HCT116 (cell line): ENCODE measurements at regions not wholly inside any gene's neighbourhood (a gene's known extent, or its start where the extent isn't known, plus 50 kb on each side); places are given as distances from the start of the nearest gene placed in this dataset.

Source experiments
- ATAC-seq: fragments of 200-7000 bp; cut with Tn5 transposase; 2 replicates; pipeline ENCODE4 v1.9.1; 2020; ENCODE audit warnings: mild to moderate bottlenecking, moderate library complexity
- BruUV-seq: library from RNA; stranded (reverse); fragments of 400-500 nt; replicated peaks from 2 replicates; lab custom pipeline; 2021; lab: Mats Ljungman, UMichigan
- CTCF ChIA-PET: fragments of 300-600 bp; sonication (Branson Sonifier 250); formaldehyde crosslinking; loops from one replicate; lab custom pipeline; 2021; ENCODE audit warnings: antibody characterized with exemption; lab: Charles Lee
- POLR2A ChIA-PET: fragments of 300-600, 350-600 bp; sonication (Branson Sonifier 250); formaldehyde crosslinking; loops from one replicate; lab custom pipeline; 2021; ENCODE audit warnings: antibody characterized with exemption; lab: Charles Lee
- RAD21 ChIA-PET, 2 experiments: fragments of 300-600 bp; sonication (Branson Sonifier 250); formaldehyde crosslinking; loops; one replicate each; lab custom pipeline; 2023; ENCODE audit warnings: low total read pairs in 2 of 2; ENCODE audit not compliant: uncharacterized antibody in 2 of 2, unreplicated experiment in 2 of 2, low non-redundant PET in 1 of 2; lab: Charles Lee
- DNase-seq: peaks from one replicate; pipeline ENCODE4 v3.0.0-alpha.2; 2010; ENCODE audit warnings: low read depth, low spot score
- H2AFZ ChIP-seq: fragments of 200-600 bp; shearing (Covaris generic), sonication (generic); 2 replicates; pipeline ENCODE4 v1.6.1; 2017; ENCODE audit warnings: low read depth, mixed run types, mixed read lengths, antibody characterized with exemption, low read length; ENCODE audit not compliant: poor library complexity, severe bottlenecking
- H3K27ac ChIP-seq: 2 replicates; pipeline ENCODE4 v1.5.1; 2012; ENCODE audit warnings: low read depth, low read length
- H3K27me3 ChIP-seq: fragments of 200-600 bp; sonication (generic); 2 replicates; pipeline ENCODE4 v1.6.1; 2016; ENCODE audit warnings: mixed run types, low read length, mixed read lengths; ENCODE audit not compliant: insufficient read depth
- H3K36me3 ChIP-seq, 2 experiments: fragments of 200-500 bp in 1 of 2; fragments of 200-600 bp in 1 of 2; sonication (Bioruptor generic) in 1 of 2; sonication (generic) in 1 of 2; 2 replicates each; pipeline versions ENCODE4 v1.5.1 to v1.6.1; 2014 to 2016; ENCODE audit warnings: low read length in 2 of 2, inconsistent platforms in 1 of 2, mixed read lengths in 1 of 2, mixed run types in 1 of 2; ENCODE audit not compliant: insufficient read depth in 2 of 2, control insufficient read depth in 1 of 2
- H3K4me1 ChIP-seq, 2 experiments: fragments of 200-600 bp in 1 of 2; sonication (generic) in 1 of 2; 2 replicates each; pipeline versions ENCODE4 v1.5.1 to v1.6.1; 2012 to 2017; ENCODE audit warnings: low read length in 2 of 2, inconsistent platforms in 1 of 2, mild to moderate bottlenecking in 1 of 2, mixed read lengths in 1 of 2, mixed run types in 1 of 2, moderate library complexity in 1 of 2; ENCODE audit not compliant: insufficient read depth in 2 of 2, control insufficient read depth in 1 of 2
- H3K4me2 ChIP-seq: fragments of 200-600 bp; sonication (generic); 2 replicates; pipeline ENCODE4 v1.6.1; 2017; ENCODE audit warnings: mixed run types, low read length, mixed read lengths
- H3K4me3 ChIP-seq, 2 experiments: fragments of 200-600 bp in 1 of 2; sonication (generic) in 1 of 2; replicated peaks in 1 of 2; 2 replicates each; pipeline ENCODE4 v1.5.1; 2011 to 2016; ENCODE audit warnings: low read length in 2 of 2, control low read depth in 1 of 2, low read depth in 1 of 2, mild to moderate bottlenecking in 1 of 2, mixed read lengths in 1 of 2, mixed run types in 1 of 2
- H3K79me2 ChIP-seq: fragments of 200-600 bp; sonication (generic); 2 replicates; pipeline ENCODE4 v1.6.1; 2017; ENCODE audit warnings: mild to moderate bottlenecking, mixed run types, low read length, moderate library complexity, mixed read lengths; ENCODE audit not compliant: insufficient read depth
- H3K9ac ChIP-seq: fragments of 200-600 bp; sonication (generic); 2 replicates; pipeline ENCODE4 v1.6.1; 2016; ENCODE audit warnings: low read length, mixed read lengths
- H3K9me2 ChIP-seq: fragments of 200-600 bp; sonication (generic), shearing (Covaris generic); 2 replicates; pipeline ENCODE4 v1.6.1; 2017; ENCODE audit warnings: mixed run types, mild to moderate bottlenecking, moderate library complexity; ENCODE audit not compliant: insufficient read depth
- H3K9me3 ChIP-seq, 2 experiments: fragments of 200-500 bp in 1 of 2; fragments of 200-600 bp in 1 of 2; sonication (Bioruptor generic) in 1 of 2; sonication (generic) in 1 of 2; 2 replicates each; pipeline ENCODE4 v1.6.1; 2014 to 2017; ENCODE audit warnings: low read length in 2 of 2, mixed read lengths in 2 of 2, inconsistent platforms in 1 of 2, low read depth in 1 of 2, mild to moderate bottlenecking in 1 of 2, mixed run types in 1 of 2, moderate library complexity in 1 of 2; ENCODE audit not compliant: control insufficient read depth in 1 of 2, insufficient read depth in 1 of 2
- H4K20me1 ChIP-seq: fragments of 200-600 bp; sonication (generic), shearing (Covaris generic); 2 replicates; pipeline ENCODE4 v1.6.1; 2017; ENCODE audit warnings: mixed run types, mild to moderate bottlenecking, moderate library complexity; ENCODE audit not compliant: insufficient read depth
- FOSL1 ChIP-seq: IDR thresholded peaks from 2 replicates; pipeline ENCODE4 v1.6.1; 2012; ENCODE audit warnings: low read depth
- RAD21 ChIP-seq: IDR thresholded peaks from 2 replicates; pipeline ENCODE4 v1.6.1; 2012; ENCODE audit warnings: low read depth, mild to moderate bottlenecking
- SIN3A ChIP-seq: IDR thresholded peaks from 2 replicates; pipeline ENCODE4 v1.6.1; 2012; ENCODE audit warnings: low read depth
- intact Hi-C: fragments of 100-400 bp; cut with micrococcal nuclease; formaldehyde crosslinking; loops from 2 replicates; pipeline ENCODE4 v1.10.0; 2022
- TF ChIP-seq, protein P1 (sequence below), 3 experiments: fragments of 200-600 bp in 1 of 3; sonication (generic) in 1 of 3; IDR thresholded peaks in 2 of 3; conservative IDR thresholded peaks in 1 of 3; 2 replicates each; pipeline ENCODE4 v1.5.1; 2012 to 2017; ENCODE audit warnings: low read depth in 2 of 3, low read length in 2 of 3, antibody characterized with exemption in 1 of 3, borderline replicate concordance in 1 of 3, control low read depth in 1 of 3, mild to moderate bottlenecking in 1 of 3, mixed read lengths in 1 of 3, mixed run types in 1 of 3, moderate library complexity in 1 of 3; ENCODE audit not compliant: insufficient read depth in 1 of 3
- TF ChIP-seq, protein P2 (sequence below): IDR thresholded peaks from 2 replicates; pipeline ENCODE4 v1.6.1; 2012; ENCODE audit warnings: low read depth
- TF ChIP-seq, protein P3 (sequence below): IDR thresholded peaks from 2 replicates; pipeline ENCODE4 v1.6.1; 2011; ENCODE audit warnings: mild to moderate bottlenecking, low read length, moderate library complexity; ENCODE audit not compliant: insufficient replicate concordance; ENCODE audit errors: extremely low read depth

DNA sequence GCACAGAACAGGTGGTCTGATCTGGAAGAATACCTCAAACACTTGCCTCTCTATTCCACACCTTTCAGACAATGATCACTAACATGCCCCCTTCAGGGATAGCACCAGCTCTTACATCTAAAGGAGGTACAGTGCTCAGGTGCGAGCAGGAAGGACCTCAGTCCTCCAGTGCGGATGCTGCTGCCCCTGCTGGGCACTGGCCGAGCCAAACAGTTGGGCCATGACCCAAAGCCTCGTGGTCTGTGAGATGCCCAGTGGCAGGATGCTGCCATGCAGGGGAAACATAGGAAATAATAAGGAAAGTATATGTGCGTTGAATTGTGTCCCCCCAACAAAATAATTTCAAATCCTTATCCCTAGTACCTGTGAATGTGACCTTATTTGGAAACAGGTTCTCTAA is 243.7 kb downstream of the NDUFA10 start:
- TF ChIP-seq, protein P1, sequence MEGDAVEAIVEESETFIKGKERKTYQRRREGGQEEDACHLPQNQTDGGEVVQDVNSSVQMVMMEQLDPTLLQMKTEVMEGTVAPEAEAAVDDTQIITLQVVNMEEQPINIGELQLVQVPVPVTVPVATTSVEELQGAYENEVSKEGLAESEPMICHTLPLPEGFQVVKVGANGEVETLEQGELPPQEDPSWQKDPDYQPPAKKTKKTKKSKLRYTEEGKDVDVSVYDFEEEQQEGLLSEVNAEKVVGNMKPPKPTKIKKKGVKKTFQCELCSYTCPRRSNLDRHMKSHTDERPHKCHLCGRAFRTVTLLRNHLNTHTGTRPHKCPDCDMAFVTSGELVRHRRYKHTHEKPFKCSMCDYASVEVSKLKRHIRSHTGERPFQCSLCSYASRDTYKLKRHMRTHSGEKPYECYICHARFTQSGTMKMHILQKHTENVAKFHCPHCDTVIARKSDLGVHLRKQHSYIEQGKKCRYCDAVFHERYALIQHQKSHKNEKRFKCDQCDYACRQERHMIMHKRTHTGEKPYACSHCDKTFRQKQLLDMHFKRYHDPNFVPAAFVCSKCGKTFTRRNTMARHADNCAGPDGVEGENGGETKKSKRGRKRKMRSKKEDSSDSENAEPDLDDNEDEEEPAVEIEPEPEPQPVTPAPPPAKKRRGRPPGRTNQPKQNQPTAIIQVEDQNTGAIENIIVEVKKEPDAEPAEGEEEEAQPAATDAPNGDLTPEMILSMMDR (IDR thresholded peaks at IDR 0.05 in 2 of 3, conservative IDR thresholded peaks at IDR 0.05 in 1 of 3; ENCODE audit: borderline replicate concordance in 1 of 3, insufficient read depth in 1 of 3, low read depth in 2 of 3, low read length in 2 of 3): 0 out of 6 replicates have a peak, but pooled peaks of 1 of the 3 experiments have one; percentile 14
- TF ChIP-seq FOSL1: no peak

DNA sequence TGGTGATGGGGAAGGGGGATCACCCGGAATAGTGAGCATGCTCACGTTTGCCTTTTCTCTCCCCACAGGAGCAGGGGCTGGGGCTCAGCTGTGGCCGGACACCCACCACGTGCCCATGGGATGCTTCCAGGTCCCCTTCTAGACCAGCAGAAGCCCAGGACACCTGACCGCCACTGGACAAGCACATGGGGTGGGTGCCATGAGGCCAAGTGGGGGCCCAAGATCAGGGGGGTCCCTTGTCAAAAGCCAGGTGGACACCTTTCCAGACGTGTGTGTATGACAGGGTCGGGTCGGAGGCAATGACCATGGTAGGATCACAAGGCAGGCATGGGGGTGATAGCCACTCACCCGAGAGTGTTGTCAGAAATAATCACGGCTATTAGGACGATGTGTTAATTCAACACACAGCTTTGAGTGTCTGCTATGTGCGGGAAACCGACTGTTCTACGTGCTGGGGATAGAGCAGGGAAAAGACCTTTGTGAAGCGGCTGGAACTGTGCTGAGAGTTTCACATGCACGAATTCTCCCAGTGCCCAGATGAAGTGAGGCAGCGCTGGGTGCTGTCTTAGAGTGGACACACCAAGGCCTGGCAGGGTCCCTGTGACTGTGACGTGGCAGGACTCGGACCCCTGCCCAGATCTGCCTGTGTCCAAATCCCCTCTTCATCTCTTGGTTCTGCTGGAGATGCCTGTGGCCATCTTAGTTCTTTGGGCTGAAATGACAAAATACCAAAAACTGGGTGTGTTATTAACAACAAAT is 244.7 kb downstream of the NDUFA10 start:
- no peak overlapping the region for H3K9ac ChIP-seq
- no peak overlapping the region for H2AFZ ChIP-seq
- H3K79me2 ChIP-seq: no peaks in the 10 kb centered on the region
- no peak for DNase-seq
- H3K4me2 ChIP-seq: no peak overlapping the region
- no peak overlapping the region for H3K4me3 ChIP-seq
- no peaks in the 10 kb centered on the region for H3K4me1 ChIP-seq
- TF ChIP-seq, protein P2, sequence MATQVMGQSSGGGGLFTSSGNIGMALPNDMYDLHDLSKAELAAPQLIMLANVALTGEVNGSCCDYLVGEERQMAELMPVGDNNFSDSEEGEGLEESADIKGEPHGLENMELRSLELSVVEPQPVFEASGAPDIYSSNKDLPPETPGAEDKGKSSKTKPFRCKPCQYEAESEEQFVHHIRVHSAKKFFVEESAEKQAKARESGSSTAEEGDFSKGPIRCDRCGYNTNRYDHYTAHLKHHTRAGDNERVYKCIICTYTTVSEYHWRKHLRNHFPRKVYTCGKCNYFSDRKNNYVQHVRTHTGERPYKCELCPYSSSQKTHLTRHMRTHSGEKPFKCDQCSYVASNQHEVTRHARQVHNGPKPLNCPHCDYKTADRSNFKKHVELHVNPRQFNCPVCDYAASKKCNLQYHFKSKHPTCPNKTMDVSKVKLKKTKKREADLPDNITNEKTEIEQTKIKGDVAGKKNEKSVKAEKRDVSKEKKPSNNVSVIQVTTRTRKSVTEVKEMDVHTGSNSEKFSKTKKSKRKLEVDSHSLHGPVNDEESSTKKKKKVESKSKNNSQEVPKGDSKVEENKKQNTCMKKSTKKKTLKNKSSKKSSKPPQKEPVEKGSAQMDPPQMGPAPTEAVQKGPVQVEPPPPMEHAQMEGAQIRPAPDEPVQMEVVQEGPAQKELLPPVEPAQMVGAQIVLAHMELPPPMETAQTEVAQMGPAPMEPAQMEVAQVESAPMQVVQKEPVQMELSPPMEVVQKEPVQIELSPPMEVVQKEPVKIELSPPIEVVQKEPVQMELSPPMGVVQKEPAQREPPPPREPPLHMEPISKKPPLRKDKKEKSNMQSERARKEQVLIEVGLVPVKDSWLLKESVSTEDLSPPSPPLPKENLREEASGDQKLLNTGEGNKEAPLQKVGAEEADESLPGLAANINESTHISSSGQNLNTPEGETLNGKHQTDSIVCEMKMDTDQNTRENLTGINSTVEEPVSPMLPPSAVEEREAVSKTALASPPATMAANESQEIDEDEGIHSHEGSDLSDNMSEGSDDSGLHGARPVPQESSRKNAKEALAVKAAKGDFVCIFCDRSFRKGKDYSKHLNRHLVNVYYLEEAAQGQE: no peak
- TF ChIP-seq, protein P3, sequence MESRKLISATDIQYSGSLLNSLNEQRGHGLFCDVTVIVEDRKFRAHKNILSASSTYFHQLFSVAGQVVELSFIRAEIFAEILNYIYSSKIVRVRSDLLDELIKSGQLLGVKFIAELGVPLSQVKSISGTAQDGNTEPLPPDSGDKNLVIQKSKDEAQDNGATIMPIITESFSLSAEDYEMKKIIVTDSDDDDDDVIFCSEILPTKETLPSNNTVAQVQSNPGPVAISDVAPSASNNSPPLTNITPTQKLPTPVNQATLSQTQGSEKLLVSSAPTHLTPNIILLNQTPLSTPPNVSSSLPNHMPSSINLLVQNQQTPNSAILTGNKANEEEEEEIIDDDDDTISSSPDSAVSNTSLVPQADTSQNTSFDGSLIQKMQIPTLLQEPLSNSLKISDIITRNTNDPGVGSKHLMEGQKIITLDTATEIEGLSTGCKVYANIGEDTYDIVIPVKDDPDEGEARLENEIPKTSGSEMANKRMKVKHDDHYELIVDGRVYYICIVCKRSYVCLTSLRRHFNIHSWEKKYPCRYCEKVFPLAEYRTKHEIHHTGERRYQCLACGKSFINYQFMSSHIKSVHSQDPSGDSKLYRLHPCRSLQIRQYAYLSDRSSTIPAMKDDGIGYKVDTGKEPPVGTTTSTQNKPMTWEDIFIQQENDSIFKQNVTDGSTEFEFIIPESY: no peak
- TF ChIP-seq SIN3A (no peak), RAD21 (no peak)
- intact Hi-C loops: no loop called here
- ATAC-seq: no peak
- no peaks in the 10 kb centered on the region for H3K9me2 ChIP-seq
- BruUV-seq: no TSS peak
- H4K20me1 ChIP-seq: no peaks in the 10 kb centered on the region; the same call in 1 of the 2 replicates
- no peaks in the 10 kb centered on the region for H3K36me3 ChIP-seq
- ChIA-PET CTCF (no interaction called here), POLR2A (no interaction called here), RAD21 (no interaction called here)
- no peaks in the 10 kb centered on the region for H3K9me3 ChIP-seq
- H3K27ac ChIP-seq: no peak overlapping the region
- H3K27me3 ChIP-seq: peaks cover 22% of the 10 kb centered on the region; the same call in 1 of the 2 replicates

More for the DNA sequence above, 243.7 kb downstream of the NDUFA10 start:
- H3K27ac ChIP-seq: no peak overlapping the region
- no peaks in the 10 kb centered on the region for H3K9me2 ChIP-seq
- no peaks in the 10 kb centered on the region; the same call in 1 of the 2 replicates for H4K20me1 ChIP-seq
- CTCF ChIA-PET: no interaction called here
- H3K27me3 ChIP-seq: peaks cover 12% of the 10 kb centered on the region; the same call in 1 of the 2 replicates
- BruUV-seq: no TSS peak
- no peaks in the 10 kb centered on the region for H3K36me3 ChIP-seq
- ATAC-seq (no peak), DNase-seq (no peak)
- no peak overlapping the region for H3K4me2 ChIP-seq
- POLR2A ChIA-PET: no interaction called here
- H3K9me3 ChIP-seq: no peaks in the 10 kb centered on the region
- H3K9ac ChIP-seq: no peak overlapping the region
- intact Hi-C loops: no loop called here
- RAD21 ChIA-PET: no interaction called here
- H2AFZ ChIP-seq: no peak overlapping the region
- no peaks in the 10 kb centered on the region for H3K79me2 ChIP-seq
- no peaks in the 10 kb centered on the region for H3K4me1 ChIP-seq
- no peak overlapping the region for H3K4me3 ChIP-seq
